22Rv1 (cell line): ENCODE measurements at regions not wholly inside any gene's neighbourhood (a gene's known extent, or its start where the extent isn't known, plus 50 kb on each side); places are given as distances from the start of the nearest gene placed in this dataset.
A peak's percentile ranks its signal among the peaks of the same experiment; 100 is the strongest.

Experiments used
- H3K27ac ChIP-seq: fragments of 450-650 bp; 2 replicates; pipeline ENCODE4 v1.5.1; 2017
- CTCF ChIP-seq: fragments of 450-650 bp; IDR thresholded peaks from 2 replicates; pipeline ENCODE4 v1.5.1; 2017; ENCODE audit warnings: mild to moderate bottlenecking
- ZFX ChIP-seq: fragments of 450-650 bp; IDR thresholded peaks from 2 replicates; pipeline ENCODE4 v1.6.1; 2017; ENCODE audit warnings: antibody characterized with exemption, borderline replicate concordance

GRCh38 chr7:15007507-15007906 is 105.0 kb upstream of the DGKB start:
- no peak overlapping the region for H3K27ac ChIP-seq
- TF ChIP-seq CTCF (peak; percentile 77), ZFX (no peak)

- TF ChIP-seq ZFX (no peak), CTCF (no peak)
- H3K27ac ChIP-seq: no peak overlapping the region
Measured at GRCh38 chr7:15005672-15006071, 103.1 kb upstream of the DGKB start.

GRCh38 chr7:15000157-15000556 is 97.6 kb upstream of the DGKB start:
- TF ChIP-seq ZFX: no peak
- TF ChIP-seq CTCF: no peak
- H3K27ac ChIP-seq: no peak overlapping the region

- TF ChIP-seq CTCF: no peak
- TF ChIP-seq ZFX: no peak
- no peak overlapping the region for H3K27ac ChIP-seq
Measured at GRCh38 chr7:14999331-14999730, 96.8 kb upstream of the DGKB start.

- no peak overlapping the region for H3K27ac ChIP-seq
- no peak for TF ChIP-seq ZFX
- TF ChIP-seq CTCF: no peak
Measured at GRCh38 chr7:14995774-14996173, 93.2 kb upstream of the DGKB start.

- H3K27ac ChIP-seq: no peak overlapping the region
- TF ChIP-seq ZFX: no peak
- no peak for TF ChIP-seq CTCF
Measured at GRCh38 chr7:14988941-14989340, 86.4 kb upstream of the DGKB start.

- no peak overlapping the region for H3K27ac ChIP-seq
- no peak for TF ChIP-seq ZFX
- TF ChIP-seq CTCF: no peak
Measured at GRCh38 chr7:14978687-14979086, 76.1 kb upstream of the DGKB start.
